Caco-2 (cell line): ENCODE measurements at regions not wholly inside any gene's neighbourhood (a gene's known extent, or its start where the extent isn't known, plus 50 kb on each side); places are given as distances from the start of the nearest gene placed in this dataset.

Experiments
- BruUV-seq: library from RNA; stranded (reverse); fragments of 400-500 nt; replicated peaks from 2 replicates; lab custom pipeline; 2021; lab: Mats Ljungman, UMichigan
- CTCF ChIA-PET: fragments of 300-600 bp; sonication (Branson Sonifier 250); formaldehyde crosslinking; loops from one replicate; lab custom pipeline; 2022; ENCODE audit warnings: antibody characterized with exemption; lab: Charles Lee
- POLR2A ChIA-PET: fragments of 300-600 bp; sonication (Branson Sonifier 250); formaldehyde crosslinking; loops from one replicate; lab custom pipeline; 2022; ENCODE audit warnings: antibody characterized with exemption; lab: Charles Lee
- DNase-seq, 2 experiments: peaks; one replicate each; pipeline versions ENCODE4 v3.0.0 to v3.0.0-alpha.2; 2020 to 2022
- H3K27me3 ChIP-seq: replicated peaks from 2 replicates; pipeline ENCODE4 v1.6.0; 2011; ENCODE audit warnings: low read length; ENCODE audit not compliant: control insufficient read depth, insufficient read depth
- H3K36me3 ChIP-seq: 2 replicates; pipeline ENCODE4 v1.5.1; 2011; ENCODE audit warnings: low read length; ENCODE audit not compliant: control insufficient read depth, insufficient read depth
- H3K4me1 ChIP-seq: fragments of 250-450 bp; sonication (Bioruptor Pico); 2 replicates; pipeline ENCODE4 v1.5.1; 2020; ENCODE audit warnings: mild to moderate bottlenecking
- H3K4me3 ChIP-seq: 2 replicates; pipeline ENCODE4 v1.5.1; 2011; ENCODE audit warnings: low read depth, mild to moderate bottlenecking, control low read depth, low read length
- H3K9me3 ChIP-seq: fragments of 250-450 bp; sonication (Bioruptor Pico); 2 replicates; pipeline ENCODE4 v1.5.1; 2020; ENCODE audit warnings: mild to moderate bottlenecking, moderate library complexity
- H3K27ac Mint-ChIP-seq: one replicate; pipeline ENCODE4 v1.8.0; 2022; ENCODE audit warnings: mixed read lengths; ENCODE audit not compliant: unreplicated experiment
- H3K27me3 Mint-ChIP-seq: one replicate; pipeline ENCODE4 v1.8.0; 2022; ENCODE audit warnings: mixed read lengths; ENCODE audit not compliant: insufficient read depth, unreplicated experiment
- H3K36me3 Mint-ChIP-seq: one replicate; pipeline ENCODE4 v1.8.0; 2022; ENCODE audit warnings: mild to moderate bottlenecking, mixed read lengths; ENCODE audit not compliant: insufficient read depth, unreplicated experiment
- H3K4me1 Mint-ChIP-seq: one replicate; pipeline ENCODE4 v1.8.0; 2022; ENCODE audit warnings: low read depth, mixed read lengths; ENCODE audit not compliant: unreplicated experiment
- H3K4me3 Mint-ChIP-seq: one replicate; pipeline ENCODE4 v1.8.0; 2022; ENCODE audit warnings: mild to moderate bottlenecking, moderate library complexity, mixed read lengths; ENCODE audit not compliant: unreplicated experiment
- H3K9me3 Mint-ChIP-seq: one replicate; pipeline ENCODE4 v1.8.0; 2022; ENCODE audit warnings: mixed read lengths; ENCODE audit not compliant: unreplicated experiment
- intact Hi-C: fragments of 100-400 bp; cut with micrococcal nuclease; formaldehyde crosslinking; loops from one replicate; pipeline ENCODE4 v1.10.0; 2022; ENCODE audit not compliant: unreplicated experiment
- TF ChIP-seq, protein P1 (sequence below), 2 experiments: fragments of 200-600 bp in 1 of 2; IDR thresholded peaks; 1 replicate in 1 of 2; 2 replicates in 1 of 2; pipeline versions ENCODE4 v1.5.1 to v1.8.0; 2011 to 2022; ENCODE audit warnings: antibody characterized with exemption in 1 of 2, control low read depth in 1 of 2, inconsistent platforms in 1 of 2, low read depth in 1 of 2, low read length in 1 of 2, mild to moderate bottlenecking in 1 of 2, moderate library complexity in 1 of 2; ENCODE audit not compliant: insufficient read depth in 1 of 2, severe bottlenecking in 1 of 2, unreplicated experiment in 1 of 2

DNA sequence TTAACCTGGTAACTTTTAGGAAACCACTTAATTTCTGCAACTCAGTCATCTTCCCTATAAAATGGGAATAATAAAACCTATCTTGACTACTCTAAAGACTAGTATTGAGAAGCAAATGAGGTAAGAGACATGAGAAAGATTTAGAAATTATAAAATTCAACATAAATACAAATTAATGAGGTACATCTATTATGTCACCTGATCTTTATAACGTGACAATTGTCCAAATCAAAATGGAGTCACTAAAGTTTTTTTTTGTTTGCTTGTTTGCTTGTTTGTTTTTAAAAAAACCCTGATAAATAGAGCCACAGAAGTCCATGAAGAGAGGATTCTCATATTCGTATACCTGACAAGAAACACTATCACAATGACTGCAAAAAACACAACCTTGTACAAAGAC, 242.8 kb downstream of the LRRN1 start:
- Mint-ChIP-seq H3K27ac (no peak overlapping the region), H3K4me1 (no peaks in the 10 kb centered on the region), H3K4me3 (no peak overlapping the region), H3K27me3 (no peaks in the 10 kb centered on the region), H3K36me3 (no peaks in the 10 kb centered on the region), H3K9me3 (no peaks in the 10 kb centered on the region)
- Histone ChIP-seq H3K4me3 (no peak overlapping the region), H3K36me3 (no peaks in the 10 kb centered on the region), H3K9me3 (no peaks in the 10 kb centered on the region), H3K27me3 (no peaks in the 10 kb centered on the region), H3K4me1 (no peaks in the 10 kb centered on the region)
- ChIA-PET CTCF (no interaction called here), POLR2A (no interaction called here)
- intact Hi-C loops: no loop called here
- no peak for DNase-seq
- no TSS peak for BruUV-seq
- TF ChIP-seq, protein P1, sequence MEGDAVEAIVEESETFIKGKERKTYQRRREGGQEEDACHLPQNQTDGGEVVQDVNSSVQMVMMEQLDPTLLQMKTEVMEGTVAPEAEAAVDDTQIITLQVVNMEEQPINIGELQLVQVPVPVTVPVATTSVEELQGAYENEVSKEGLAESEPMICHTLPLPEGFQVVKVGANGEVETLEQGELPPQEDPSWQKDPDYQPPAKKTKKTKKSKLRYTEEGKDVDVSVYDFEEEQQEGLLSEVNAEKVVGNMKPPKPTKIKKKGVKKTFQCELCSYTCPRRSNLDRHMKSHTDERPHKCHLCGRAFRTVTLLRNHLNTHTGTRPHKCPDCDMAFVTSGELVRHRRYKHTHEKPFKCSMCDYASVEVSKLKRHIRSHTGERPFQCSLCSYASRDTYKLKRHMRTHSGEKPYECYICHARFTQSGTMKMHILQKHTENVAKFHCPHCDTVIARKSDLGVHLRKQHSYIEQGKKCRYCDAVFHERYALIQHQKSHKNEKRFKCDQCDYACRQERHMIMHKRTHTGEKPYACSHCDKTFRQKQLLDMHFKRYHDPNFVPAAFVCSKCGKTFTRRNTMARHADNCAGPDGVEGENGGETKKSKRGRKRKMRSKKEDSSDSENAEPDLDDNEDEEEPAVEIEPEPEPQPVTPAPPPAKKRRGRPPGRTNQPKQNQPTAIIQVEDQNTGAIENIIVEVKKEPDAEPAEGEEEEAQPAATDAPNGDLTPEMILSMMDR (IDR thresholded peaks at IDR 0.05; ENCODE audit: insufficient read depth in 1 of 2, low read depth in 1 of 2, low read length in 1 of 2, severe bottlenecking in 1 of 2, unreplicated experiment in 1 of 2): no peak

DNA sequence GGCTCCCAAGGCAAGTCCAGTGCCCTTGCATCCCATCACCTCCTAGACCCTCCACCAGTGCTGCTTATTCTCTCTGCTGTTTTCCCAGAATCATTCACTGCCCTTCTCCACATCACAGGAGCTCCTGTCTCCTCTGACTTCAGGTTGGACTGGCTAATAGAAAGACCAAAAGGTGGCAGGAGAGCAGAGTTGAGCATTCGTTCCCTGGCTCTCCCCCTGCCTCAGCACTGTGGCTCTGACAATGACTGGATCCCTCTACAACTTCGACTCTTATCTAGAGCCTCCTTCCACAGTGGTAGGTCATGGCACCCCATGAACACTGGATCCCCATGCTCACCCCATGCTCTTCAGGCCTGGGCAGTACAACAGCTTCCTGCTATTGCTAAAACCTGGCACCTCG, 243.6 kb downstream of the LRRN1 start:
- H3K4me1 ChIP-seq: no peaks in the 10 kb centered on the region
- H3K4me3 Mint-ChIP-seq: no peak overlapping the region
- no peaks in the 10 kb centered on the region for H3K4me1 Mint-ChIP-seq
- H3K36me3 Mint-ChIP-seq: no peaks in the 10 kb centered on the region
- H3K9me3 ChIP-seq: no peaks in the 10 kb centered on the region
- BruUV-seq: no TSS peak
- H3K9me3 Mint-ChIP-seq: no peaks in the 10 kb centered on the region
- ChIA-PET POLR2A (no interaction called here), CTCF (no interaction called here)
- H3K27me3 Mint-ChIP-seq: no peaks in the 10 kb centered on the region
- intact Hi-C loops: no loop called here
- TF ChIP-seq, protein P1 (IDR thresholded peaks at IDR 0.05; ENCODE audit: insufficient read depth in 1 of 2, low read depth in 1 of 2, low read length in 1 of 2, severe bottlenecking in 1 of 2, unreplicated experiment in 1 of 2): no peak
- no peak overlapping the region for H3K4me3 ChIP-seq
- no peaks in the 10 kb centered on the region for H3K27me3 ChIP-seq
- H3K36me3 ChIP-seq: no peaks in the 10 kb centered on the region
- DNase-seq: no peak
- H3K27ac Mint-ChIP-seq: no peak overlapping the region

DNA sequence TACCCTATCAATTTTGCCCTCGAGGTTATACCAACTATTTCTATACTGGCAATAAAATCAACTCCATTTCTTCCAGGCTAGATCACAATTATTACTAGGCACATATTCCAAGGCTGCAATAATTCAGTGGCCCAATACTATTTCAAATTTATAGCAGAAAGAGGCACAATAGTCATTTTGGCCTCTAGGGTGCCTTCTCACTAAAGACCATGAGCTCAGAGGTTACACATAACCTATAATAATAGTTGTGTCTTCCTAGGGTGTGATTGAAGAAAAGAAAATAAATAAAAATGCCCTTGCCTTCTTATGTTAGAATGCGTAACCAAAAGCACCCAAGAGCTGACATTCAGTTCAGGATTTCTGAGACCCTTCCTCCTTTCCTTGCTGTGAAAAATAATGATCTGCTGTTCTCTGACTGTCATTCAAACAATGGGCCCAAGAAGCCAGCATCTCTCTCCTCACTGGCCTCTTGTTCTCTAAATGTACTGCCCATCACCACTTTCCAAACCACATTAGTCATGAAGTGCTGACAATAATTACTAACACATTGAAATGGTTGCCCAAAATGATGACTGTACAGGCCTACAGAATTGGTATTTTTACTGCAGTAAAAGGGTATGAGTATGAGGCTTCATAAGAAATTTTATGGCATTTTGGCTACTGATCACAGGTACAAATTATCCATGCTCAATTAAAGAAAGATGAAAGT, 244.8 kb downstream of the LRRN1 start:
- no peaks in the 10 kb centered on the region for H3K9me3 Mint-ChIP-seq
- no peaks in the 10 kb centered on the region for H3K4me1 Mint-ChIP-seq
- H3K4me3 ChIP-seq: no peak overlapping the region
- H3K27me3 Mint-ChIP-seq: no peaks in the 10 kb centered on the region
- ChIA-PET POLR2A (no interaction called here), CTCF (no interaction called here)
- H3K36me3 ChIP-seq: no peaks in the 10 kb centered on the region
- intact Hi-C loops: no loop called here
- H3K27me3 ChIP-seq: no peaks in the 10 kb centered on the region
- H3K36me3 Mint-ChIP-seq: no peaks in the 10 kb centered on the region
- no peak overlapping the region for H3K27ac Mint-ChIP-seq
- no TSS peak for BruUV-seq
- no peaks in the 10 kb centered on the region for H3K9me3 ChIP-seq
- no peaks in the 10 kb centered on the region for H3K4me1 ChIP-seq
- no peak overlapping the region for H3K4me3 Mint-ChIP-seq
- no peak for DNase-seq
- TF ChIP-seq, protein P1 (IDR thresholded peaks at IDR 0.05; ENCODE audit: insufficient read depth in 1 of 2, low read depth in 1 of 2, low read length in 1 of 2, severe bottlenecking in 1 of 2, unreplicated experiment in 1 of 2): no peak
